Spleen (tissue), 7 donors: ENCODE measurements at regions not wholly inside any gene's neighbourhood (a gene's known extent, or its start where the extent isn't known, plus 50 kb on each side); places are given as distances from the start of the nearest gene placed in this dataset.

Source experiments
- POLR2A ChIP-seq, 3 donors: fragments of 450-650 bp; IDR thresholded peaks; one replicate each; pipeline ENCODE4 v1.5.1; 2017; ENCODE audit warnings: antibody characterized with exemption in 3 of 3, mild to moderate bottlenecking in 1 of 3
- POLR2AphosphoS5 ChIP-seq, 3 donors: sonication (generic); formaldehyde crosslinking; IDR thresholded peaks; one replicate each; pipeline ENCODE4 v1.5.1; 2017; ENCODE audit warnings: antibody characterized with exemption in 3 of 3
- TF ChIP-seq, protein P1 (sequence below), 11 experiments: fragments of 200-600 bp in 7 of 11; fragments of 450-650 bp in 4 of 11; sonication (generic) in 4 of 11; IDR thresholded peaks in 8 of 11; conservative IDR thresholded peaks in 3 of 11; 1 replicate in 7 of 11; 2 replicates in 4 of 11; pipeline versions ENCODE4 v1.4.0 to v1.8.0; 2016 to 2021; ENCODE audit warnings: antibody characterized with exemption in 11 of 11, inconsistent platforms in 4 of 11, mild to moderate bottlenecking in 1 of 11
- donor health status: DM: no; HTN: no; CAD: no; lungs with moderate emphysema.
- donor health status: DM: no; HTN: no; CAD: no.
- donor health status: DM: no; HTN: no; CAD: no.

DNA sequence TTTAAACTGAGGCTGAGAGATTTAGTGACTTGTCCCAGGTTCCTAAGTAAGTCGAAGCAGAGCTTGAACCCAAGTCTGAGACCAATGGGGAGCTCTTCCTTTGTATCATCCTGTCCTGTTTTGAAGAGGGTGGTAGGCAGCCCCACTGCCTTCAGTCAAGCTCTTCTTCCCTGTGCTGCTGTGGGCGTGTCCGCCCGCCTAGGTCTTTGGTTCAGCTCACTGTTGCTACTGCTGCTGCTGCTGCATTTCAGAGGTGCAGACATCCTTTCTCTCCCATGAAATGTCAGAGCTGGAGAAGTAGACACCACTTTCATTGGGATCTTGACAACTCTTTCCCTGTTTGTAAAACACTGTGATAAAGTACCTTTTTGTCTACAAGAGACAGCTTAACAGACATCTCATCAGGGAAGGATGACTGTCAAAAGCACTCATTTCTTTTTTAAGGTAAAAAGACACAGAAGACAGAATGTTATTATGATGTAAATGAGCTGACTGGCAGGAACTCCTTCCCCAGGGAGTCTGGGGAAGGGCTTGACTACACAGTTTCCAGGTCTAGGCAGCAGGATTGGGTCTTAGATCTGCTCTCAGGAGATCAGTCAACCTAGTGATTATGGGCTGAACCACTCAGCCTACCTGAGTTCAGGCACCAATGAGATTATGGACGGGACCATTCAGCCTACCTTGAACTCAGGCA is 91.7 kb upstream of the TRIB2 start:
- TF ChIP-seq, protein P1, sequence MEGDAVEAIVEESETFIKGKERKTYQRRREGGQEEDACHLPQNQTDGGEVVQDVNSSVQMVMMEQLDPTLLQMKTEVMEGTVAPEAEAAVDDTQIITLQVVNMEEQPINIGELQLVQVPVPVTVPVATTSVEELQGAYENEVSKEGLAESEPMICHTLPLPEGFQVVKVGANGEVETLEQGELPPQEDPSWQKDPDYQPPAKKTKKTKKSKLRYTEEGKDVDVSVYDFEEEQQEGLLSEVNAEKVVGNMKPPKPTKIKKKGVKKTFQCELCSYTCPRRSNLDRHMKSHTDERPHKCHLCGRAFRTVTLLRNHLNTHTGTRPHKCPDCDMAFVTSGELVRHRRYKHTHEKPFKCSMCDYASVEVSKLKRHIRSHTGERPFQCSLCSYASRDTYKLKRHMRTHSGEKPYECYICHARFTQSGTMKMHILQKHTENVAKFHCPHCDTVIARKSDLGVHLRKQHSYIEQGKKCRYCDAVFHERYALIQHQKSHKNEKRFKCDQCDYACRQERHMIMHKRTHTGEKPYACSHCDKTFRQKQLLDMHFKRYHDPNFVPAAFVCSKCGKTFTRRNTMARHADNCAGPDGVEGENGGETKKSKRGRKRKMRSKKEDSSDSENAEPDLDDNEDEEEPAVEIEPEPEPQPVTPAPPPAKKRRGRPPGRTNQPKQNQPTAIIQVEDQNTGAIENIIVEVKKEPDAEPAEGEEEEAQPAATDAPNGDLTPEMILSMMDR (IDR thresholded peaks at IDR 0.05 in 8 of 11, conservative IDR thresholded peaks at IDR 0.05 in 3 of 11), result no peak
- TF ChIP-seq POLR2A (IDR thresholded peaks at IDR 0.05) (no peak), POLR2AphosphoS5 (IDR thresholded peaks at IDR 0.05) (no peak)
